Astrocyte (in vitro differentiated cells and primary cell): ENCODE measurements at regions not wholly inside any gene's neighbourhood (a gene's known extent, or its start where the extent isn't known, plus 50 kb on each side); places are given as distances from the start of the nearest gene placed in this dataset.

Source experiments
- DNase-seq: peaks from one replicate; pipeline ENCODE4 v3.0.0-alpha.2; 2010; ENCODE audit warnings: low read depth
- FAIRE-seq: peaks from 2 replicates; lab custom pipeline; 2011; peaks lifted over from hg19 to GRCh38; lab: Jason Lieb, UNC
- H2AFZ ChIP-seq: 2 replicates; pipeline ENCODE4 v1.6.0; 2012; ENCODE audit warnings: low read depth, low read length, inconsistent platforms
- H3K27ac ChIP-seq: 2 replicates; pipeline ENCODE4 v1.5.1; 2011; ENCODE audit warnings: low read depth, low read length, inconsistent platforms
- H3K27me3 ChIP-seq: 2 replicates; pipeline ENCODE4 v1.6.0; 2011; ENCODE audit warnings: low read length, inconsistent platforms; ENCODE audit not compliant: insufficient read depth
- H3K36me3 ChIP-seq: 2 replicates; pipeline ENCODE4 v1.5.1; 2011; ENCODE audit warnings: low read length, inconsistent platforms; ENCODE audit not compliant: insufficient read depth
- H3K4me1 ChIP-seq: 2 replicates; pipeline ENCODE4 v1.5.1; 2011; ENCODE audit warnings: low read length, inconsistent platforms; ENCODE audit not compliant: insufficient read depth
- H3K4me2 ChIP-seq: 2 replicates; pipeline ENCODE4 v1.6.0; 2012; ENCODE audit warnings: low read length, inconsistent platforms
- H3K4me3 ChIP-seq: 2 replicates; pipeline ENCODE4 v1.5.1; 2011; ENCODE audit warnings: low read depth, mild to moderate bottlenecking, low read length, inconsistent platforms; ENCODE audit not compliant: insufficient read depth
- H3K79me2 ChIP-seq: 2 replicates; pipeline ENCODE4 v1.6.0; 2012; ENCODE audit warnings: mild to moderate bottlenecking, low read length, inconsistent platforms; ENCODE audit not compliant: insufficient read depth
- H3K9ac ChIP-seq: 2 replicates; pipeline ENCODE4 v1.6.0; 2012; ENCODE audit warnings: mild to moderate bottlenecking, low read length, inconsistent platforms
- H3K9me3 ChIP-seq: 2 replicates; pipeline ENCODE4 v1.5.1; 2012; ENCODE audit warnings: low read depth, mild to moderate bottlenecking, low read length, inconsistent platforms; ENCODE audit not compliant: insufficient read depth
- H4K20me1 ChIP-seq: 2 replicates; pipeline ENCODE4 v1.6.0; 2012; ENCODE audit warnings: low read length, inconsistent platforms; ENCODE audit not compliant: insufficient read depth
- H3K27ac Mint-ChIP-seq: one replicate; pipeline ENCODE4 v1.8.0; 2021; ENCODE audit warnings: mild to moderate bottlenecking, mixed read lengths; ENCODE audit not compliant: unreplicated experiment
- H3K27me3 Mint-ChIP-seq: one replicate; pipeline ENCODE4 v1.8.0; 2021; ENCODE audit warnings: low read depth, mixed read lengths; ENCODE audit not compliant: unreplicated experiment
- H3K36me3 Mint-ChIP-seq: one replicate; pipeline ENCODE4 v1.8.0; 2021; ENCODE audit warnings: low read depth, mixed read lengths; ENCODE audit not compliant: unreplicated experiment
- H3K4me1 Mint-ChIP-seq: one replicate; pipeline ENCODE4 v1.8.0; 2021; ENCODE audit warnings: low read depth, mixed read lengths; ENCODE audit not compliant: unreplicated experiment
- H3K4me3 Mint-ChIP-seq: one replicate; pipeline ENCODE4 v1.8.0; 2021; ENCODE audit warnings: mild to moderate bottlenecking, moderate library complexity, mixed read lengths; ENCODE audit not compliant: unreplicated experiment
- H3K9me3 Mint-ChIP-seq: one replicate; pipeline ENCODE4 v1.8.0; 2021; ENCODE audit warnings: mild to moderate bottlenecking, mixed read lengths; ENCODE audit not compliant: unreplicated experiment
- CTCF ChIP-seq: IDR thresholded peaks from 2 replicates; pipeline ENCODE4 v1.5.1; 2011; ENCODE audit warnings: low read depth, mild to moderate bottlenecking, inconsistent platforms, low read length, moderate library complexity; ENCODE audit not compliant: insufficient read depth
- EZH2 ChIP-seq: IDR thresholded peaks from 2 replicates; pipeline ENCODE4 v1.6.1; 2012; ENCODE audit warnings: mild to moderate bottlenecking, low read length, inconsistent platforms; ENCODE audit not compliant: insufficient read depth

GRCh38 chr9:89829346-89829745, 224.5 kb downstream of the GADD45G start:
- Mint-ChIP-seq H3K27ac (no peak overlapping the region), H3K36me3 (no peaks in the 10 kb centered on the region), H3K27me3 (peaks cover 28% of the 10 kb centered on the region), H3K4me3 (no peak overlapping the region), H3K4me1 (peaks cover 2% of the 10 kb centered on the region), H3K9me3 (peaks cover 4% of the 10 kb centered on the region)
- no peak overlapping the region for H3K4me2 ChIP-seq
- TF ChIP-seq CTCF (no peak), EZH2 (no peak)
- FAIRE-seq (no peak), DNase-seq (no peak)
- H3K9ac ChIP-seq, result no peak overlapping the region
- no peaks in the 10 kb centered on the region for H3K27me3 ChIP-seq
- no peaks in the 10 kb centered on the region for H3K9me3 ChIP-seq
- H3K36me3 ChIP-seq, result no peaks in the 10 kb centered on the region
- no peak overlapping the region for H3K27ac ChIP-seq
- H3K4me3 ChIP-seq, result no peak overlapping the region
- H2AFZ ChIP-seq, result no peak overlapping the region
- H3K79me2 ChIP-seq, result no peaks in the 10 kb centered on the region
- H4K20me1 ChIP-seq, result no peaks in the 10 kb centered on the region
- no peaks in the 10 kb centered on the region for H3K4me1 ChIP-seq

- DNase-seq (no peak), FAIRE-seq (no peak)
- H3K36me3 Mint-ChIP-seq, result no peaks in the 10 kb centered on the region
- Histone ChIP-seq H3K4me3 (no peak overlapping the region), H2AFZ (no peak overlapping the region), H3K79me2 (no peaks in the 10 kb centered on the region), H3K27ac (no peak overlapping the region), H4K20me1 (no peaks in the 10 kb centered on the region), H3K27me3 (no peaks in the 10 kb centered on the region), H3K4me1 (no peaks in the 10 kb centered on the region), H3K9ac (no peak overlapping the region), H3K4me2 (no peak overlapping the region), H3K9me3 (no peaks in the 10 kb centered on the region), H3K36me3 (no peaks in the 10 kb centered on the region)
- no peak overlapping the region for H3K4me3 Mint-ChIP-seq
- H3K27ac Mint-ChIP-seq, result no peak overlapping the region
- no peak for TF ChIP-seq EZH2
- TF ChIP-seq CTCF, result no peak
- peaks cover 2% of the 10 kb centered on the region for H3K9me3 Mint-ChIP-seq
- H3K4me1 Mint-ChIP-seq, result peaks cover 2% of the 10 kb centered on the region
- peaks cover 30% of the 10 kb centered on the region for H3K27me3 Mint-ChIP-seq
Observed at GRCh38 chr9:89835666-89836065, 230.9 kb downstream of the GADD45G start.

- no peak overlapping the region for H3K4me3 ChIP-seq
- FAIRE-seq (no peak), DNase-seq (no peak)
- H2AFZ ChIP-seq, result no peak overlapping the region
- H3K9me3 ChIP-seq, result no peaks in the 10 kb centered on the region
- H3K36me3 ChIP-seq, result no peaks in the 10 kb centered on the region
- H3K27me3 ChIP-seq, result no peaks in the 10 kb centered on the region
- no peaks in the 10 kb centered on the region for H3K79me2 ChIP-seq
- no peak overlapping the region for H3K9ac ChIP-seq
- H3K4me1 ChIP-seq, result no peaks in the 10 kb centered on the region
- no peaks in the 10 kb centered on the region for H3K36me3 Mint-ChIP-seq
- H3K4me2 ChIP-seq, result no peak overlapping the region
- no peaks in the 10 kb centered on the region for H4K20me1 ChIP-seq
- peaks cover 41% of the 10 kb centered on the region for H3K27me3 Mint-ChIP-seq
- peaks cover 3% of the 10 kb centered on the region for H3K9me3 Mint-ChIP-seq
- peaks cover 2% of the 10 kb centered on the region for H3K4me1 Mint-ChIP-seq
- H3K27ac ChIP-seq, result no peak overlapping the region
- TF ChIP-seq EZH2 (no peak), CTCF (no peak)
- no peak overlapping the region for H3K27ac Mint-ChIP-seq
- H3K4me3 Mint-ChIP-seq, result no peak overlapping the region
Observed at GRCh38 chr9:89837162-89837933, 232.5 kb downstream of the GADD45G start.
